Neural cell (in vitro differentiated cells): ENCODE measurements at regions not wholly inside any gene's neighbourhood (a gene's known extent, or its start where the extent isn't known, plus 50 kb on each side); places are given as distances from the start of the nearest gene placed in this dataset.

ENCODE experiments used
- H2AFZ ChIP-seq: fragments of 200-600, 300-800 bp; sonication (generic), shearing (Covaris generic); 2 replicates; pipeline ENCODE4 v1.6.0; 2014; ENCODE audit warnings: low read depth, mild to moderate bottlenecking, antibody characterized with exemption, low read length, moderate library complexity
- H3F3A ChIP-seq: fragments of 200-600 bp; shearing (Covaris generic); 2 replicates; pipeline ENCODE4 v1.6.1; 2016; ENCODE audit warnings: mild to moderate bottlenecking, moderate library complexity, mixed read lengths, antibody characterized with exemption, low read length; ENCODE audit not compliant: insufficient read depth, poor library complexity, severe bottlenecking
- H3K27ac ChIP-seq: fragments of 200-600, 300-800 bp; sonication (generic), shearing (Covaris generic); 2 replicates; pipeline ENCODE4 v1.5.1; 2014; ENCODE audit warnings: mild to moderate bottlenecking, low read length, moderate library complexity
- H3K27me3 ChIP-seq: fragments of 300-800, 200-600 bp; sonication (generic), shearing (Covaris generic); 2 replicates; pipeline ENCODE4 v1.6.0; 2014; ENCODE audit warnings: mild to moderate bottlenecking, low read depth, low read length, moderate library complexity; ENCODE audit not compliant: insufficient read depth
- H3K36me3 ChIP-seq: fragments of 300-800, 200-600 bp; sonication (generic), shearing (Covaris generic); 2 replicates; pipeline ENCODE4 v1.5.1; 2014; ENCODE audit warnings: mild to moderate bottlenecking, antibody characterized with exemption, low read length, moderate library complexity; ENCODE audit not compliant: insufficient read depth
- H3K4me2 ChIP-seq: fragments of 300-800, 200-600 bp; sonication (generic), shearing (Covaris generic); 2 replicates; pipeline ENCODE4 v1.6.0; 2014; ENCODE audit warnings: mild to moderate bottlenecking, low read length
- H3K4me3 ChIP-seq: fragments of 300-800, 200-600 bp; sonication (generic), shearing (Covaris generic); 2 replicates; pipeline ENCODE4 v1.5.1; 2014; ENCODE audit warnings: mild to moderate bottlenecking, low read length, moderate library complexity
- H3K79me2 ChIP-seq: fragments of 200-600 bp; shearing (Covaris generic); replicated peaks from 2 replicates; pipeline ENCODE4 v1.6.0; 2014; ENCODE audit warnings: mild to moderate bottlenecking, low read length, moderate library complexity; ENCODE audit not compliant: insufficient read depth
- H3K9ac ChIP-seq: fragments of 300-800, 200-600 bp; sonication (generic), shearing (Covaris generic); 2 replicates; pipeline ENCODE4 v1.6.1; 2016; ENCODE audit warnings: mild to moderate bottlenecking, low read length, mixed read lengths
- H3K9me2 ChIP-seq: fragments of 200-600 bp; shearing (Covaris generic); 2 replicates; pipeline ENCODE4 v1.6.1; 2016; ENCODE audit warnings: mild to moderate bottlenecking, low read length, mixed read lengths; ENCODE audit not compliant: insufficient read depth
- H3K9me3 ChIP-seq: fragments of 200-600, 300-800 bp; sonication (generic), shearing (Covaris generic); 2 replicates; pipeline ENCODE4 v1.6.1; 2016; ENCODE audit warnings: mild to moderate bottlenecking, mixed run types, low read length, moderate library complexity, mixed read lengths
- H4K20me1 ChIP-seq: fragments of 200-600 bp; shearing (Covaris generic); 2 replicates; pipeline ENCODE4 v1.6.1; 2016; ENCODE audit warnings: mild to moderate bottlenecking, mixed run types; ENCODE audit not compliant: insufficient read depth
- CTCF ChIP-seq: fragments of 450-650 bp; IDR thresholded peaks from 2 replicates; pipeline ENCODE4 v1.5.1; 2014; ENCODE audit warnings: antibody characterized with exemption, mild to moderate bottlenecking, moderate library complexity; ENCODE audit not compliant: poor library complexity, severe bottlenecking
- EP300 ChIP-seq: fragments of 450-650 bp; conservative IDR thresholded peaks from 2 replicates; pipeline ENCODE4 v1.6.1; 2014; ENCODE audit warnings: antibody characterized with exemption, mild to moderate bottlenecking, moderate library complexity; ENCODE audit not compliant: poor library complexity, severe bottlenecking
- EZH2 ChIP-seq: fragments of 200-600, 300-800 bp; shearing (Covaris generic), sonication (generic); IDR thresholded peaks from 2 replicates; pipeline ENCODE4 v1.6.1; 2014; ENCODE audit warnings: antibody characterized with exemption, low read length, borderline replicate concordance, mild to moderate bottlenecking; ENCODE audit not compliant: insufficient read depth, poor library complexity, severe bottlenecking
- MXI1 ChIP-seq: fragments of 450-650 bp; conservative IDR thresholded peaks from 2 replicates; pipeline ENCODE4 v1.6.1; 2014; ENCODE audit warnings: antibody characterized with exemption, mild to moderate bottlenecking; ENCODE audit not compliant: poor library complexity, severe bottlenecking
- POLR2AphosphoS5 ChIP-seq: IDR thresholded peaks from 2 replicates; pipeline ENCODE4 v1.6.1; 2012
- RAD21 ChIP-seq: fragments of 450-650 bp; conservative IDR thresholded peaks from 2 replicates; pipeline ENCODE4 v1.6.1; 2014; ENCODE audit warnings: antibody characterized with exemption, mild to moderate bottlenecking, moderate library complexity
- REST ChIP-seq: IDR thresholded peaks from 2 replicates; pipeline ENCODE4 v1.6.1; 2012; ENCODE audit warnings: borderline replicate concordance
- SMC3 ChIP-seq: fragments of 450-650 bp; conservative IDR thresholded peaks from 2 replicates; pipeline ENCODE4 v1.6.1; 2014; ENCODE audit warnings: antibody characterized with exemption, mild to moderate bottlenecking, moderate library complexity; ENCODE audit not compliant: poor library complexity
- TAF1 ChIP-seq: IDR thresholded peaks from 2 replicates; pipeline ENCODE4 v1.6.1; 2012; ENCODE audit warnings: low read depth

GRCh38 chrX:121102101-121102500, 54.7 kb downstream of the GLUD2 start:
- Histone ChIP-seq H3K9me3 (no peaks in the 10 kb centered on the region), H3K9ac (no peak overlapping the region), H3K36me3 (no peaks in the 10 kb centered on the region), H3K4me2 (no peak overlapping the region), H3K9me2 (no peaks in the 10 kb centered on the region), H3K27ac (no peak overlapping the region), H3K27me3 (no peaks in the 10 kb centered on the region), H3K79me2 (no peaks in the 10 kb centered on the region), H3F3A (no peaks in the 10 kb centered on the region), H4K20me1 (no peaks in the 10 kb centered on the region), H2AFZ (no peak overlapping the region), H3K4me3 (no peak overlapping the region)
- TF ChIP-seq RAD21, result no peak
- TF ChIP-seq SMC3, result no peak
- no peak for TF ChIP-seq CTCF
- TF ChIP-seq EZH2, result no peak
- TF ChIP-seq REST, result no peak
- TF ChIP-seq EP300, result no peak

GRCh38 chrX:121103381-121103780, 56.0 kb downstream of the GLUD2 start:
- Histone ChIP-seq H3K27me3 (no peaks in the 10 kb centered on the region), H3K36me3 (no peaks in the 10 kb centered on the region), H3K79me2 (no peaks in the 10 kb centered on the region), H4K20me1 (no peaks in the 10 kb centered on the region), H3K9ac (no peak overlapping the region), H3K4me3 (no peak overlapping the region), H3K9me2 (no peaks in the 10 kb centered on the region), H3F3A (no peaks in the 10 kb centered on the region), H3K27ac (no peak overlapping the region), H3K4me2 (no peak overlapping the region), H3K9me3 (no peaks in the 10 kb centered on the region), H2AFZ (no peak overlapping the region)
- TF ChIP-seq SMC3 (no peak), EZH2 (no peak)

GRCh38 chrX:121106484-121107235, 59.2 kb downstream of the GLUD2 start:
- no peak overlapping the region for H3K4me2 ChIP-seq
- no peak overlapping the region for H3K4me3 ChIP-seq
- no peak overlapping the region for H2AFZ ChIP-seq
- H4K20me1 ChIP-seq, result no peaks in the 10 kb centered on the region
- TF ChIP-seq POLR2AphosphoS5 (no peak), TAF1 (no peak), CTCF (no peak), REST (no peak), RAD21 (no peak), EP300 (no peak), MXI1 (no peak)
- H3K27ac ChIP-seq, result no peak overlapping the region
- H3F3A ChIP-seq, result no peaks in the 10 kb centered on the region
- no peaks in the 10 kb centered on the region for H3K79me2 ChIP-seq
- H3K9me2 ChIP-seq, result no peaks in the 10 kb centered on the region
- H3K36me3 ChIP-seq, result no peaks in the 10 kb centered on the region
- H3K9me3 ChIP-seq, result no peaks in the 10 kb centered on the region
- no peak overlapping the region for H3K9ac ChIP-seq
- no peaks in the 10 kb centered on the region for H3K27me3 ChIP-seq
